Stimulated activated CD4-positive, alpha-beta T cell treated with anti-CD3 and anti-CD28 coated beads, Interleukin-12 subunit alpha, Interleukin-12 subunit beta, amount 100 ng/mL, for 48 hours (primary cell): ENCODE measurements at regions not wholly inside any gene's neighbourhood (a gene's known extent, or its start where the extent isn't known, plus 50 kb on each side); places are given as distances from the start of the nearest gene placed in this dataset.
"Not testable (repeated sequence)": the region's sequence is repeated elsewhere in the genome, so short reads cannot be mapped to it uniquely, and the experiment has no call there.

Experiments used
- DNase-seq, 3 donors: peaks; one replicate each; pipeline ENCODE4 v3.0.0-alpha.2; 2020; ENCODE audit warnings: low read depth in 2 of 3, low spot score in 1 of 3

GRCh38 chr11:70881948-70882715 lies 370.2 kb downstream of the SHANK2 start:
- no peak for DNase-seq

GRCh38 chr11:70882716-70883085 lies 369.7 kb downstream of the SHANK2 start:
- no peak for DNase-seq

DNA sequence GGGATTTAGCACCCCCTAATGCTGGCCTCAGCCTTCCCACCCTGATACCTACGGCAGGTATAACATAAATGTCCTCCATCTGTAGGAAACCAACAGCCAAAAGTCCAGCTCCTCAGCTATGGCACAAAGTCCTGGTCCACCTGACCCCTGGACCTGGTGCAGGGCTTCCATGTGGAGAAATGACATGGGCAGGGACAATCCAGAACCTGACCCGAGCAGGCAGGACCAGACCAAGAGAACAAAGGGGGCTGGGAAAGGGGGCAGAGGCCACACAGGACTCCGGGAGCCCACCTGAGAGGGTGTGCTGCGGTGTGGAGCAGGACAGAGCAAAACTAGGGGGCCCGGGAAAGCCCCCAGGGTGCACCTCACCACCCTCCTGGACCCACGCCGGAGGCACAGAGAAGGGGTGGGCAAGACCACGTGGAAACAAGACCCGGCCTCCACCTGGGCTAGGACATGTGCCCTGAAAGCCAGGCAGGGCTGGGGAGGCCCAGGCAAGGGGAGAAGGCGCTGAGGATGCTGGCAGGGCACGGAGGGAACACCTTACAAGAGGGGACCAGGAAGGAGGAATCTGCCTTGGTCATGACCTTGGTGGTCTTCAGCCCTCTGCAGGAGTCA lies 368.9 kb downstream of the SHANK2 start:
- DNase-seq: no peak

DNA sequence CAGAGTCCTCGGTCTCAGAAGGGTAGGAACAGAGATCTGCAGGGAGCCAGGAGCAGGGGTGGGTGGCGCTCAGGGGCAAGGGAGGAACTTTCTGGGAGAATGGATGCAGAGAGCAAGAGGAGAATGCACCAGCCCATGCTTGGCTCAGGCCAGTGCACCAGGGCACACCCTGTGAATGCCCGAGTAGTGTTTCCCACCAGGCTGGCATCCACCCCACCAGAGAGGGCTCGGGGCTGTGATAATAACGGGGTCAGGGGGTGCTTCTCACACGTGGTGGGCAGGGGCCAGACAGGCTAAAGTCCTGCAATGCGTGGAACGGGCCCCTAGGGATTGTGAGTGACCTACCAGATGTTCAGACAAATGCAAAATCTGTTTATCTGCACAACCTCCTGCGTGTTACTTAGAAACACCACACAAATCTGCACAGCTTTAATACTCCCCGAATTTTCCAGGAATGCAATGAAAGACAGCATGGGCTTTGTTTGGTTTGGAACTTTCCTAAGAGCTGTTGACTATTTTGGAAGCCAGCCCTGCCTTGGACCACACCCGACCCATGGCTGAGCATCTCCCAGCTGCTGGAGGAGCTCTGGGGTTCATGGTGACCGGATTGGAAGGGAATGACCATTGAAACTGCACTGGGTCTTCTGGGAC lies 368.3 kb downstream of the SHANK2 start:
- DNase-seq: no peak

DNA sequence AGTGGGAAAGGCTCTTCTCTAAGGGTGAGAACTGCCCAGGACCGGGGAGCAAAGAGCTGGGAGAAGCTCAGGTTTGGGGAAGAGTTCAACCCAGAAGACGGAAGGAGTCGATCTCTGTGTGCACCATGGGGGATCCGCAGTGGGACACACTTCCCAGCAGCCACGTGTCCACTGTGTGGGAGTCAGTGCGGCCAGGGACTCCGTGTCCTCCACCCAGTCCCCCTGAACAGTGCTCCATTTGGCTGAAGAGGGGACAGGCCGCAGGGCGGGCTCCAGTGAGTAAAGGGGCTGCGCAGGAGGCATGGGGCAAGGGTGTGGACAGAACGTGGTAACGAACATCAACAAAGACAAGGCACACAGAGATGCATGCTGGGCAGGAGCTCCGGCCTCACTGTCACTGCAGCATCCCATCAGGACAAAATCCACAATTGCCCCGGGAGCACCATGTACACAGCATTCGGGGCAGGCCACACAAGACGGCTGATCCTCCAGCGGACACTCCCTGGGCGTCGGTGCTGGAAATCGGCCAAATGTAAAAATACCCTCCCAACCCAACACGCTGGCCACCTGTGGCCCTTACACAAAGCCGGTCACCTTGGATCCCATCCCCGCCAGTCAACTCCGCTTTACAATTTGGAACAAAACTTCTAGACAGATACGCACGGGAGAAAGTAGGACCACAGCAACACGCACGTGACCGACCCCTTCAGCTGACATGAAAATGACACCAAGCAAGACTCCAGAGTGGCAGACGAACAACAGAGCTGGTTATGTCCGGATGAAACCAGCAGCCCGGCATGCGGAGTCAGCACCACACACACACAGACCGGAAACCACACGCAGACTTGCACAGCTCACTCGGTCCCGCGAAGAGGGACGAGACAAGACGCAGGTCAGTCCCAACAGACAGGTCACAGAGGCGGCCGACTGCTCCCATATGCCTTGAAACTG lies 366.8 kb downstream of the SHANK2 start:
- DNase-seq: no peak

DNA sequence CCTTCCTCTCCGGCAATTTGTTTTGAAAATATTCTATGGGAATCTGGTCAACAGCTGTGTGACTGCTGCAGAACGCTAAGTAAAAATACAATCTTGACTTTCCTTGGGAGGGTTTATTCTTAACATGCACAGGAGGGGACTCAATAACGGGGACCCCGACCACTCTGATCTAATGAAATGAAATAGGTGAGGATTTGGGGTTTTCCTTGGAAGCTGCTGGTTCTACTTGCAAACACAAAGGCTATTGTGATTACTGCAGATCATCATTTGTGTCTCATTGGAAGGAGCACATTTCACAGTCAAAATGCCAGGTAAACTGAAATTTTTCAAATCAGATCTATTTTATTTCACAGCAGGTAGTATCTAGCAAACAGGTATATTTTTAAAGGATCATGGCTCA lies 366.1 kb downstream of the SHANK2 start:
- DNase-seq: no peak

GRCh38 chr11:70886676-70887541 lies 365.5 kb downstream of the SHANK2 start:
- no peak for DNase-seq

DNA sequence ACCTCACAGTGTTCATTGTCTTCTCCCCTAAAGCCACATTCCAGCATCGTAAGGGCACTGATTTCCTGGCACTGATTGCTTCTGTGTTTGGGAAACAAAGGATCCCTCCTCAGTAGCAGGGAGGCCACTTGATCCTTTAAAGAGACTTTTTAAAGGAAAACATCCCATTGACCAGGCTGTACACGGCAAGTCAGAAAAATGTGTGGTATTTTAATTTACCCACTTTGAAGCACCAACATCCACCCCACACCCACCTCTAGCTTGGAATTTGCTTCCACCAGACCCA lies 364.9 kb downstream of the SHANK2 start:
- no peak for DNase-seq

DNA sequence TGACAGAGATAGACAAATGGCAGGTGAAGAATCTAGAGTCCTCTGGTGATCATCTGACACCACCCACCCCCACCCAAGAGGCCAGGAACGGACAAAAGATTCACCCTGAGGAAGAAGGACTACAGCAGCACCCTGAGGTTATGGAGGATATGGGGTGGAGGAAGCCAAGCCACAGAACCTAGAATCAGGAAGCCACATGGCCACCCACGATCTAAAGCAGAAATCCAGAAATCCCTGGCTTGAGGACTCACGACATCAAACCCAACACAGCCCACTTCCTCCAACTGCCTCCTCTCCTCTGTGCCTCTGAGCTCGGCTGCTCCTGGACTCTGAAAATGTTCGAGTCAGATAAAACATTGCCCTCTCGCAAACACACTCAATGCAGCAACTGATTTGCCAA lies 364.3 kb downstream of the SHANK2 start:
- DNase-seq: no peak

- DNase-seq: no peak
Measured at GRCh38 chr11:70889411-70889810, 363.0 kb downstream of the SHANK2 start.

GRCh38 chr11:70891844-70892380 lies 360.5 kb downstream of the SHANK2 start:
- no peak for DNase-seq

DNA sequence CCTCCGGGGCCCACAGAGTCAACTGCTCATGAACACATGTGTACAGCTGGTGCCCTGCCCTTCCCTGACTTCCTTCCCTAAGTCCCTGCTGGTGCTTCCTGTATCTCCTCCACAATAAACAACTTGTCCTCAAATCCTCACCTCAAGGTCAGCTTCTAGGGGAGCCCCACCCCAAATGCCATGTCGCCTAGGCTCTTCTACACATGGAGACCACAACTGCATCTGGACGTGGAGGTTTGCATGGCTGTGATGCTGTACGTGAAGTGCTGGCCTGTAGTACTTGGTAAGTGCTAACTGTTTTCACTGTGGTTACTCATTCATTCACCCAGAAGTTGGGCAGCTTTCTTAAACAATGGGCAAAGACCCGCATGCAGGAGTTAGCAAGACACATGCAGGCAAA lies 359.5 kb downstream of the SHANK2 start:
- DNase-seq: no peak

GRCh38 chr11:70894566-70895365 lies 357.6 kb downstream of the SHANK2 start:
- no peak for DNase-seq

GRCh38 chr11:70895366-70895670 lies 357.1 kb downstream of the SHANK2 start:
- DNase-seq: no peak

- no peak for DNase-seq
Measured at GRCh38 chr11:70897429-70897828, 354.9 kb downstream of the SHANK2 start.

DNA sequence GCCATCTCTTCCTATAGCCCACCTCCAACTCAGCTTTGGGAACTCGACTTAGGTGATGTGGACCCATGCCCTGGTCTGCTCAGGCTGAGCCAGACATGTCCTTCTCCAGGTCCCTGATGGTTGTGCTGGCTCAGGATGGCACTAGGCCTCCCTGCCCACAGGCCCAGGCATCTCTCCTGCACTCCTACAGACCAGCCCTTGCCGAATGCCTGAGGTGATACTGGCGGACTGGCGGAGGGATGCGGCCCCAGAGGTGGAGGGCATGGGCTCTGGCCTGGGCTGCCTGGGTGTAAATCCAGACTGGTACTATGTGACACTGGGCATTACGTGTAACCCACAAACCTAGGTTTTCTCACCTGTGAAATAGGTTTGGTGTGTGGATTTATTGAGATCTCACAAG lies 352.8 kb downstream of the SHANK2 start:
- DNase-seq: no peak

- no peak for DNase-seq
Measured at GRCh38 chr11:70900540-70900939, 351.8 kb downstream of the SHANK2 start.

GRCh38 chr11:70901951-70902521 lies 350.3 kb downstream of the SHANK2 start:
- no peak for DNase-seq

DNA sequence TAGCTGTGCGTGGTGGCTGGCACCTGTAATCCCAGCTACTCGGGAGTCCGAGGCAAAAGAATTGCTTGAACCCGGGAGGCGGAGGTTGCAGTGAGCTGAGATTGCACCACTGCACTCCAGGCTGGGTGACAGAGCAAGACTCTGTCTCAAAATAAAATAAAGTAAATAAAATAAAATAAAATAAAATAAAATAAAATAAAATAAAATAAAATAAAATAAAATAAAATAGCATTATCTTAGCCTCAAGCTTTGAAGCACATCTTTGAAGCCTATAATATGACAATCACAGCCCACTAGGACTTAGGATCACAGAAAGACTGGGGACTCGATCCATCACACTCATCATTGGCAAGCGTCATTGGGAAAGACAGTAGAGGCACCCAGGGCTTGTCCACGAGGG lies 349.1 kb downstream of the SHANK2 start:
- not testable (repeated sequence) for DNase-seq
